GM12878 (cell line): ENCODE measurements at regions not wholly inside any gene's neighbourhood (a gene's known extent, or its start where the extent isn't known, plus 50 kb on each side); places are given as distances from the start of the nearest gene placed in this dataset.

ENCODE experiments used
- ATAC-seq: fragments of 200-7000 bp; cut with Tn5 transposase; 3 replicates; pipeline ENCODE4 v1.9.1; 2020; ENCODE audit warnings: mild to moderate bottlenecking, moderate library complexity
- BruUV-seq: library from RNA; stranded (reverse); fragments of 400-500 nt; replicated peaks from 2 replicates; lab custom pipeline; 2021; lab: Mats Ljungman, UMichigan
- CTCF ChIA-PET: fragments of 300-600 bp; sonication (Branson Sonifier 250); formaldehyde crosslinking; extraction: SDS; loops from one replicate; lab custom pipeline; 2021; ENCODE audit warnings: inconsistent platforms; lab: Yijun Ruan, JAX
- POLR2A ChIA-PET: fragments of 350-600 bp; formaldehyde crosslinking; extraction: SDS; loops from one replicate; lab custom pipeline; 2021; ENCODE audit warnings: inconsistent platforms; lab: Charles Lee
- RAD21 ChIA-PET: fragments of 300-600 bp; sonication (Branson Sonifier 250); formaldehyde crosslinking; loops from one replicate; lab custom pipeline; 2023; ENCODE audit warnings: antibody characterized with exemption; ENCODE audit not compliant: unreplicated experiment; lab: Charles Lee
- SMC1A ChIA-PET: fragments of 300-600 bp; sonication (Branson Sonifier 250); formaldehyde crosslinking; loops from one replicate; lab custom pipeline; 2023; ENCODE audit not compliant: unreplicated experiment, uncharacterized antibody; lab: Charles Lee
- DNase-seq: peaks from one replicate; pipeline ENCODE4 v3.0.0-alpha.2; 2011; ENCODE audit warnings: low read depth, low spot score
- FAIRE-seq: peaks from 3 replicates; lab custom pipeline; 2011; peaks lifted over from hg19 to GRCh38; lab: Jason Lieb, UNC
- H2AFZ ChIP-seq: 2 replicates; pipeline ENCODE4 v1.6.0; 2011; ENCODE audit warnings: low read depth, low read length, control low read depth; ENCODE audit not compliant: control insufficient read depth
- H3K27ac ChIP-seq: 2 replicates; pipeline ENCODE4 v1.5.1; 2011; ENCODE audit warnings: control low read depth; ENCODE audit not compliant: control insufficient read depth, insufficient read depth
- H3K27me3 ChIP-seq, 2 experiments: replicated peaks in 1 of 2; 2 replicates each; pipeline versions ENCODE4 v1.6.0 to v1.6.1; 2011; ENCODE audit warnings: low read length in 1 of 2; ENCODE audit not compliant: control insufficient read depth in 2 of 2, insufficient read depth in 2 of 2
- H3K36me3 ChIP-seq, 2 experiments: 2 replicates each; pipeline ENCODE4 v1.5.1; 2011; ENCODE audit warnings: low read length in 1 of 2; ENCODE audit not compliant: control insufficient read depth in 2 of 2, insufficient read depth in 2 of 2
- H3K4me1 ChIP-seq: 2 replicates; pipeline ENCODE4 v1.6.1; 2011; ENCODE audit warnings: mild to moderate bottlenecking, low read length, moderate library complexity, mixed read lengths; ENCODE audit not compliant: control insufficient read depth, insufficient read depth
- H3K4me2 ChIP-seq: 2 replicates; pipeline ENCODE4 v1.6.0; 2011; ENCODE audit warnings: control low read depth; ENCODE audit not compliant: control insufficient read depth, insufficient read depth
- H3K4me3 ChIP-seq: fragments of 200-600 bp; sonication (generic); 2 replicates; pipeline ENCODE4 v1.5.1; 2016
- H3K79me2 ChIP-seq: 2 replicates; pipeline ENCODE4 v1.6.0; 2011; ENCODE audit warnings: low read length; ENCODE audit not compliant: control insufficient read depth, insufficient read depth
- H3K9ac ChIP-seq: 2 replicates; pipeline ENCODE4 v1.8.0; 2011; ENCODE audit warnings: low read length, control low read depth, mixed read lengths; ENCODE audit not compliant: control insufficient read depth, insufficient read depth
- H3K9me3 ChIP-seq: replicated peaks from 3 replicates; pipeline ENCODE4 v1.5.1; 2011; ENCODE audit warnings: mild to moderate bottlenecking, low read length; ENCODE audit not compliant: control insufficient read depth, insufficient read depth
- H4K20me1 ChIP-seq: 2 replicates; pipeline ENCODE4 v1.6.0; 2011; ENCODE audit not compliant: control insufficient read depth, insufficient read depth
- BCL11A ChIP-seq: IDR thresholded peaks from 2 replicates; pipeline ENCODE4 v1.6.1; 2011; ENCODE audit warnings: low read depth, low read length
- CBX5 ChIP-seq: sonication (generic); IDR thresholded peaks from 2 replicates; pipeline ENCODE4 v1.6.1; 2016; ENCODE audit warnings: low read depth, moderate library complexity, mild to moderate bottlenecking, inconsistent platforms
- CHD1 ChIP-seq: IDR thresholded peaks from 2 replicates; pipeline ENCODE4 v1.6.1; 2012; ENCODE audit warnings: low read depth, low read length, improper control_type of control experiment
- CHD2 ChIP-seq: IDR thresholded peaks from 2 replicates; pipeline ENCODE4 v1.6.1; 2011; ENCODE audit warnings: low read depth, low read length, improper control_type of control experiment, borderline replicate concordance
- HDAC2 ChIP-seq: fragments of 200-600 bp; sonication (generic); IDR thresholded peaks from 2 replicates; pipeline ENCODE4 v1.6.1; 2017
- PAX5 ChIP-seq: IDR thresholded peaks from 2 replicates; pipeline ENCODE4 v1.6.1; 2011; ENCODE audit warnings: low read depth, low read length, borderline replicate concordance
- REST ChIP-seq: IDR thresholded peaks from 2 replicates; pipeline ENCODE4 v1.6.1; 2012; ENCODE audit warnings: mild to moderate bottlenecking, low read depth, low read length
- SKIL ChIP-seq: fragments of 450-650 bp; IDR thresholded peaks from 2 replicates; pipeline ENCODE4 v1.6.1; 2017; ENCODE audit warnings: mild to moderate bottlenecking, low read depth, inconsistent platforms; ENCODE audit not compliant: poor library complexity, severe bottlenecking
- TCF12 ChIP-seq: IDR thresholded peaks from 2 replicates; pipeline ENCODE4 v1.6.1; 2011; ENCODE audit warnings: low read depth, mild to moderate bottlenecking, low read length
- WGBS: methylation state at CpG from one replicate; pipeline ENCODE4 v1.1.6; 2016; ENCODE audit warnings: low lambda C conversion rate; ENCODE audit not compliant: insufficient replicate concordance, insufficient coverage; ENCODE audit errors: missing lambda C conversion rate; 5-methylcytosine and 5-hydroxymethylcytosine counted together
- in situ Hi-C: fragments of 300-500 bp; cut with MboI; formaldehyde crosslinking; loops from 9 replicates; pipeline ENCODE4 v1.14.3; 2018; ENCODE audit warnings: mixed read lengths
- intact Hi-C: fragments of 100-400 bp; cut with micrococcal nuclease; formaldehyde crosslinking; loops from one replicate; pipeline ENCODE4 v1.14.2; 2022; ENCODE audit not compliant: unreplicated experiment
- TF ChIP-seq, protein P1 (sequence below): IDR thresholded peaks from 2 replicates; pipeline ENCODE4 v1.6.1; 2011; ENCODE audit warnings: borderline replicate concordance, low read depth, mild to moderate bottlenecking, moderate library complexity, low read length; ENCODE audit not compliant: insufficient read depth, poor library complexity, severe bottlenecking

- TF ChIP-seq, protein P1, sequence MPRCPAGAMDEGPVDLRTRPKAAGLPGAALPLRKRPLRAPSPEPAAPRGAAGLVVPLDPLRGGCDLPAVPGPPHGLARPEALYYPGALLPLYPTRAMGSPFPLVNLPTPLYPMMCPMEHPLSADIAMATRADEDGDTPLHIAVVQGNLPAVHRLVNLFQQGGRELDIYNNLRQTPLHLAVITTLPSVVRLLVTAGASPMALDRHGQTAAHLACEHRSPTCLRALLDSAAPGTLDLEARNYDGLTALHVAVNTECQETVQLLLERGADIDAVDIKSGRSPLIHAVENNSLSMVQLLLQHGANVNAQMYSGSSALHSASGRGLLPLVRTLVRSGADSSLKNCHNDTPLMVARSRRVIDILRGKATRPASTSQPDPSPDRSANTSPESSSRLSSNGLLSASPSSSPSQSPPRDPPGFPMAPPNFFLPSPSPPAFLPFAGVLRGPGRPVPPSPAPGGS = no peak
- no peak for TF ChIP-seq CBX5
- no peak for TF ChIP-seq TCF12
- no peak for TF ChIP-seq PAX5
- TF ChIP-seq REST = no peak
Observed at GRCh38 chr12:124225730-124226129, 69.2 kb upstream of the RFLNA start (continued).

GRCh38 chr12:124227951-124228711 is 66.8 kb upstream of the RFLNA start:
- POLR2A ChIA-PET = no interaction called here
- intact Hi-C loops = no loop called here
- Histone ChIP-seq H2AFZ (no peak overlapping the region), H3K9me3 (no peaks in the 10 kb centered on the region), H3K9ac (no peak overlapping the region), H3K4me1 (no peaks in the 10 kb centered on the region), H3K36me3 (no peaks in the 10 kb centered on the region), H4K20me1 (no peaks in the 10 kb centered on the region), H3K4me3 (no peak overlapping the region), H3K4me2 (no peak overlapping the region), H3K27ac (no peak overlapping the region), H3K79me2 (no peaks in the 10 kb centered on the region), H3K27me3 (0 out of 4 replicates have a peak, but pooled peaks cover 0 to 1% of the 10 kb centered on the region in 2 experiments)
- BruUV-seq = no TSS peak
- no peak for TF ChIP-seq CHD2
- no peak for TF ChIP-seq CHD1
- no peak for TF ChIP-seq SKIL
- TF ChIP-seq BCL11A = no peak
- no peak for TF ChIP-seq HDAC2
- in situ Hi-C loops = no loop called here
- ATAC-seq (no peak), DNase-seq (no peak), FAIRE-seq (no peak)
- CTCF ChIA-PET = no interaction called here
- WGBS = 29% methylated on average over 25 of the region's 25 CpGs
- RAD21 ChIA-PET = no interaction called here
- SMC1A ChIA-PET = no interaction called here
